GM21825 (cell line): ENCODE measurements at regions not wholly inside any gene's neighbourhood (a gene's known extent, or its start where the extent isn't known, plus 50 kb on each side); places are given as distances from the start of the nearest gene placed in this dataset.

ENCODE experiments used
- ATAC-seq: cut with Tn5 transposase; IDR thresholded peaks from one replicate; pipeline ENCODE4 v1.9.1; 2021; ENCODE audit warnings: mild to moderate bottlenecking, moderate library complexity; ENCODE audit not compliant: unreplicated experiment

DNA sequence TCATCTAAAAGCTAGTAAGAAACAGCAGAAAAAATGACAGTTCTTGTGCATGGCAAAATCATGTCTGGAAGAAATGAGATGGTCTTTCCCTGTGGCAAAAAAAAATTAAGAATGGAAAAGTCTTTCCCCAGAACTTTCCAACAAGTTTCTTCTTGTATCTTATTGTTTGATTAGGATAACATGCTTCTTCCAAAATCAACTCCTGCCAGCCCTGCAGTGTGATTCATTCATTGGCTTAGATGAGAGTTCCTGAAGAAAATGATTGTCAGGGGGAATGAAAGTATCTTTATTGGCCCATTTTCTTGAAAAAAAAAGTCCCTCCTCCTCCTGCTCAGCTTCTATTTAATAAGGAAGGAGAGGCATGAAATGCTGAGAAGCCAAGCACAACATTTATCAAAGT lies 407.7 kb downstream of the ARAP2 start:
- no peak for ATAC-seq

DNA sequence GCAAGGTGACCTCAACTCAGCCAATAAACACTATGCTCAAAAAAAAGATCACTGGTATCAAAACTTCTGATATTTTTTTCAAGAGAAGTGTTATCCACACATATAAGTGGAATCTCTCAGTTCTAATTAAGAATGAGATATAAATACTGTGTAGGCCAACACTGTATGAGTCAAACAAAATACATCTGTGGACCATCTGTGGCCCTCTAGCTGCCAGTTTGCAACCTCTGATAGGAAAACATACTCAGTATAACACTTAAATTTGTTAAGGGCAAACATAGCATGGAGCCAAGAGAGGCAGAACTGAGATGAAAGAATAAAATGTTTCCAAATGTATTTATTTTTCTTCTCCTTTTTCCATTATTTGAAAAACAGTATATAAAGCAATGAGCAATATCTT lies 377.3 kb downstream of the ARAP2 start:
- no peak for ATAC-seq

DNA sequence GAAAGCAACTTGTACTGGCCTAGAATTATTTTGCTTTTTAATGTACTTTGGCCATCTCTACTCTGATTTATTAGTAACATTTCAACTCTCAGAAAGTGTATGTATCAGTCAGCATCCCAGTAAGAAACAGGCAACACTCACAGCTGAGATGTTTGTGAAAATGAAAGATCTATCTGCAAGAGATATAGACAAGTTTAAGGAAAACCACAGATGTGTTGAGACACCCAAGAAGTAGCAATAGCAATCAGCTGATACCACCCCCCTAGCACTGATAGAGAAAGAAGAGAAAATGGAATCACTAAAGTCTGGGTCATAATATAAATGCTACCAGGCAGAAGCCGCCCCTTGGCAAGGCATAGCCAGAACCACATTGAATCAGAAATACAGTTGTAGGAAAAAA lies 372.0 kb downstream of the ARAP2 start:
- ATAC-seq, result no peak

DNA sequence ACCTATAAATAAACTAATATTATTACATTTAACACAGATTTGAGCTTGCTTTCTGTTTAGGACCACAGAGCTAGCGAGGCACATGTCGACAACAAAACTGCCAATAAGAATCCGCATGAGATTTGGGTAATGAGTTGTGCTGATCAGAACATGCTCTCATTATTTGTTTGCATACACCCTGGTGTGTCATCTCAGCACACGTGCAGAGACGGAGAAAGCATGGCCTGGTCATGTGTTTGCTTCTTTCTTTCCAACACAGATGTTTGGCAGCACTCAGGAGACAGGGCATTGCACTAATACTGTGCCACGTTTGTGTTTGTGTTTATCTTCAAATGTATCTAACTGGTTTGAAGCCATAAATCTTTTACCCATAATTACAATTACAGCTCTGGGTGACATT lies 364.8 kb downstream of the ARAP2 start:
- ATAC-seq, result no peak

DNA sequence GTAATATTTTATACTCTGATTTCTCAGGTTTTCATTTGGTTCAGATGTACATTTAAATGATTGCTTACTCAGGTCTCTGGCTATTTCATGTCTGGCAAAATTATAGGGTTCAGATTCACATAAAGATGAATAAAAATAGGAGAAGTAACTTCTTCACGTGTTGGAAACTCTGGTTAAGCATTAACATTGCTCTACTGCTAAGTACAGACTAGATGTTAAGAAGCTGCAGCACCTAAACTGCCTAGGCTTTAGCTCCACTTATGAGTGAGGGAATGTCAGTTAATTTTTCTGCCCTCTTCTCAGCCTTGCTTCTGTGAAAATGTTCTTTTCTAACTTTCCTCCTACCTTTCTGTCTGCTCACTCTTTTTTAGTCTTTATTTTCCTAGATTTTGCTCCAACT lies 361.2 kb downstream of the ARAP2 start:
- no peak for ATAC-seq

DNA sequence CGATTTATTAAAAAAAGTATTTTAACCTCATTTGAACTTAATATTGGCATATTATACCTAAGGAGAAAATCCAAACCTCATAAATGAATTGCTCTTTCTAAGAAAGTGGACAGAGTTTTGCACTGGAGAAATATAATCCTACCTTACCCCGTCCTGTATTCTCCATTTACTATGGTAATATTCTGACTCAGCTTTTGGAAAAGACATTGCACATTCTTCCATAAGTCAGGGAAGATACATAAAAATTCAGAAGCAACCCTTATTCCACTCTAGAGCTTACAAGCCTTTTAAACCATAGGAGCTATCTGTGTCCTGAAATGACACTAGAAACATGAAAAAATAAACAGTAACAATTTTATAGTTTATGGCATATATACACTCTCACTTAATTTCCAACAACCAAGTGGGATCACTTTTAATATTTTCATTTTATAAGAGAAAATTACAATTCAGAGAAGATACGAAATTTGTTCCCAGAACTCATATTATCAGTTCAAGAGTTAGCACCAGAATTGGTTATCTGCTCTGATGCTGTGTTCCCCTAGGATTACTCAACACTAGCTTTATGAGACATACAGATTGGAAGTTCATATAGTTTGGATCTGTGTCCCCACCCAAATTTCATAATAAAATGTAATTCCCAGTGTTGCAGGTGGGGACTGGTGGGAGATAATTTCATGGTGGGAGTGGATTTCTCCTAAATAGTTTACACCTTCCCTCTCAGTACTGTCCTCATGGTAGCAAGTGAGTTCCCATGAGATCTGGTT lies 359.4 kb downstream of the ARAP2 start:
- ATAC-seq, result no peak

DNA sequence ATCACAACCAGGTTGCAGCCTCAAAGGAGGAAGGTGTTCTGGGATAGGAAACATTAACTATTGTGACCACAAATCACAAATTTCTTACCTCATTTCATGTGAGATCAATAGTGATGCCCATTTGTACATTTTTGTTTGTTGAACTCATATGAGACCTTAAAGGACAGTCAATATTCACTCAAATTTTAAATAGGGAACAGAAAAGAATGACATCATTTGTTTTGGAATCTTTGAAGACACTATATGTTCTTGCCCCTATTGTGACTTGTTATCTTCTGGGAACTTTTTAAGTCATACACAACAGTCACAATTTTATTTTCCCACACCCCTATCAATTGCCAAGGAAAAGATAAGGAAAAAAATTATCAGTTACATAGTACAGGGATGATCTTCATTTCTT lies 346.5 kb downstream of the ARAP2 start:
- ATAC-seq, result no peak

DNA sequence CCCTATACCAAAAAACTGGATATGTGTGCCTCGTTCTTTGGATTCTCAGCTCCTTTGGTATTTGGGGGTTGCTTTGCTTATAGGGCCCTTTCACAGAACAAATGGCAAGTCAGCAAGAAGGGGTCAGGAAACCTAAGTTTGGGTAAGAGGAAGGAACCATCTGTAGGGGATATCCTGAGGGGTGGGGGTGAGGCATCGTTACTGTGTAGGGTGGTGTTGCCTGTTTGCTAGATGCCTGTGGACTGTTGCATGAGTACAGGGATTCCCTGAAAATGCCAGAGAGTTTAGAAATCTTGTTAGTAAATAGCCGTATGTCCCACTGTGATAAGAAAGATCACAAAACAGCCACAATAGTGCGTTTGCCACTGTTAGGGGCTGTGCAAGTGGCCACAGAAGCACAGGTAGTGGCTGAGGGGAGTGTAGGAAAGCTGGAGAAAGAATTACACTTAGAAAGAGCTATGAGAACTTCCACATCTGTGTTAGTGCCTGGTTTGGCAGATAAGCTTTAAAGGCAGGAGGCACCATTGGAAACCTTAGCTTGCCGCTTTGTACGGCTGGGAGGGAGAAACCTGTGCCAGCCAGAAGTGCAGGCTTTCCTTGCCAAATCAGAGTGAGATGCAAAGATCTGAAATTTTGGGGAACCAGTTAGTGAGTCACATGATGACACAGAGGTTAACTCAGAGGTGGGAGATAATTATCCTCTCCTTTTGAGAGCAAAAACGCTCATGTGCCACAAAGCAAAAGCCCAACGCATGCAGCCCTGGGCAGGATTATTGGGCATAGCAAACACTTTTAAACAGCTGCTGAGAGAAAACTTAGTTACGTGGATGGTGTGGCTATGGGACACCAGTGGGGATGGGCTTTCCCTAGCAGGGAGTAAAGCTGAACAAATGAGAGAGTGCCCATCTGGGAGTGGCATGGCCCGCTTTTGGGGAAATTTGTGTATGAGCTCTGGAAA lies 343.7 kb downstream of the ARAP2 start:
- ATAC-seq, result no peak

DNA sequence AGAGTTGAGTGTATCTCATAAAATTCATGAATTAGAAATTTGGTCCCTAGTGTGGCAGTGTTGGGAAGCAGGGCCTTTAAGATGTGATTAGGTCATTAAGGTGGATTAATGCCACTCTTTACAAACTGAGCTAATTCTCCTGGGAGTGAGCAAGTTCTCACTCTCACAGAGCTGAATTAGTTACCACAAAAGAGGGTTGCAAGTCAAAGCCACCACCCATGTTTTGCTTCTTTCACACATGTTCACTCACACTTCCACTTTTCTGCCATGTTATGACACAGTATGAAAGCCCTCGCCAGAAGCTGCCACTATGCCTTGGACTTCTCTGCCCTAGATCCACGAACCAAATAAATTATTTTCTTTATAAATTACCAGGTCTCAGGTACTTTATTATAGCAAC lies 332.1 kb downstream of the ARAP2 start:
- peak; percentile 85 for ATAC-seq

DNA sequence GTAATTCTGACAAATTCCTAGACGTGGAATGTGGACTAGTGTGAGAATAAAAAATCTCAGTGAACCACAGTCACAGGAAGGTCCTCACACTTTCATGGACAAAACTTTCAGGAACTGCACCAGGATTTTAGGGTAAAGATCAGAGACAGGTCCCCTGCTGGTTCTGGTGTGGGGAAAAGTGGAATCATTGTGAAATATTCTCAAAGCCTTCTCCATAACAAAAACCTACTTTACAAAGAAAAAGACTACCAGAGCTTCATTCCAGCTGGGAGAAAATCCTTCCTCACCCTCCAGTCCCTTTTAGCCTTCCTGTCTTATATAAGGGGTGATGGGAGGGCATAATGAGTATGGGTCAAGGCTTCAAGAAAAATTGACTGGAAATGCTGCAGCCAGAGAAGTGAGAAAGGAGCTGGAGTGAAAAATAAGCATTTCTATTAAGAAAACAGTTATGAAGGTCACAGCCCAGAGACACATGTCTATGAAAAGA lies 325.8 kb downstream of the ARAP2 start:
- no peak for ATAC-seq

DNA sequence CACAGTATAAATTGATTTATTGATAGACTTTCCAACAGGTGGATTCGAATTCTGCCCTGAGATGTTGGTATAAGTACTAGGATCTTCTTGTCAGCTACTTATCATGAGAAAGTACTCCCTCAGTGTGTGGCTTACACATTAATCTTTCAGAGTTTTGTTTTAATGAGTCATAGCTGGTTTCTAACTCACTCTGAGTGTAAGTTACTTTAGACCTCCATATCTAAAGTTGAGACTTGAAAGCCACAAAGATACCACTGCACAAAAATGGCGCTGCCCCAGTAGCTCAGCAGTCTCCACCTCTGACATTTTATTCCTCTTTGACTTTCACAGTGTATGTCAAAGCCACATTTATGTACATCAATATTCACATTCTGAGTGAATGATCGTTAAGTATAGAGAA lies 318.5 kb downstream of the ARAP2 start:
- peak; percentile 81 for ATAC-seq

DNA sequence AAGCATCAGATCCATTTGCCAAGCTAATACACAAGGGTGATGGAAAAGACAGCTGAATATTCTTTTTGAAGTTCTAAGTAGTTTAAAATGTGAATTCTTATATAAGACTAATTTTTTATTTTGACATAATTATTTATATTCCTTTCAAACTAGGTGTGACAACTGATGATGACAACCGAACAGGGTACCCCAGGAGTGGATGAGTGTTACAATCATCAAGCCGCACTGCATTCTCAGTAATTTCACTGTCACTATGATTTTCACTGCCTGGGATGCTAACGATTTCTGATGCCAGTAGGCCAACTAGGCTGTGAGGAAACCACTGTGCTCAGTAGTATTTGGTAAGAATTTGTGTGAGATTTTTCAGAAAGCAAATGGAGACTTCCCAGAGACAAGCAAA lies 317.5 kb downstream of the ARAP2 start:
- no peak for ATAC-seq

DNA sequence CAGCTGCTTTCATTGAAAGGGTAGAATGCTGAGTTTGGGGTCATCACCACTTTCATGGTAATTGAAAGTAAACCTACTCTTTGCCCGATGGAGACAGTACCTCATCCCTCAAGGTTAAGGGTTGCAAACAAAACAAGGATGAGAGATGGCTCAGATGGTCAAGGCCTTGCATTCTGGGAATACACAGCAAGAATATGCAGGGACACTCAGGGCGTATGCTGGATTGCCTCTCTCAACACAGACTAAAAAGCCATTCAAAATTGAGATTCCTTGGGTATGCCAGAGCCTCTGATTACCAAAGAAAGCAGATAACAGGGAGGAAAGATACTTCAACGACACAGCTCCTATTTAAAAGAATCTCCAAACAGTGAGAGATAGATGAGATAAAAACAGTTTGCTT lies 310.4 kb downstream of the ARAP2 start:
- no peak for ATAC-seq

DNA sequence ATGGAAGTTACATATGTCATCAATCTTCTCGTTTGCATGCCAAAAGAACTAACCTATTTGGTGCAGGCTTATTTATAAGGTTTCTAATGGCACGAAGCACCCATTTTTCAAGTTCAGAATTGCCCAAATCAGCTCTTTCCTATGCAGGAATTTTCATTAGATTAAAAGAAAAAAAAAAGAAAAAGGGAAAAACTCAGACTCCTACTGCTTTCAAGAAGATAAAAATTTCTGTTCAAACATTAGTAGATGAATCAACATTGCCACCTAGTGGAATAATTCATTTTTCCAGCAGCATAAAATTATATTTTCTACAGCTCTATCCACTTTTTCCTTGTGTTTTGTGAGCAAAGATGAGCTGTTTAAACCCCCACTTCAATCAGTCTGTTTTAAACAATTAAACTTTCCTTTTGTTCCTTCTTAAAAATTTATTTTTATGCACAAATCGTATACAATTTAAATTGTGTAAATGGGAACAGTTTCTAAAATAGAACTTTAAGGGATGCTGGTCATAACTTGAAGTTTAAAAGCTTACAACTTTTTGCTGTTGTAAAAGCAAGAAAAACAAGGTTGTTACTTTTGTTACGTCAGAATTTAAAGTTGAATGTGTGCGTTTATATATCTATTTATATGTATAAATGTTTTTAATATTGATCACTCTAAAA lies 309.9 kb downstream of the ARAP2 start:
- ATAC-seq, result no peak

DNA sequence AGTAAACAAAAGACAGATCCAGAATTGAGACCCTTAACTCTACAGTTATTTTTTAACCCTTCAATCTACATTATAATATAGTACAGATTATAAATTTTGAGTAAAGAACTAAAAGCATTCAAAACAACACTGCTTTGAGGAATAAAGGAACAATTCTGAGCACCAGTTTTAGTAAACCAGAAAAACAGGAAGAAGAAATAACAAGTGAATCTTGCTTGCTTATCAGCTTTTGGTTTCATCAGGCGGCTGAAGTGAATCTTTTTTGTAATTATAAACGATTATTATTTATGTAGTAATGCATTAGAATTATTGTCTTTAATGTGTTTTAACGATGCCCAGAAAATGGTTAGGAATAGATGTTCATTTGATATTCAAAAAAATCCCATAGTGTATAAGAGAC lies 305.4 kb downstream of the ARAP2 start:
- ATAC-seq, result no peak

DNA sequence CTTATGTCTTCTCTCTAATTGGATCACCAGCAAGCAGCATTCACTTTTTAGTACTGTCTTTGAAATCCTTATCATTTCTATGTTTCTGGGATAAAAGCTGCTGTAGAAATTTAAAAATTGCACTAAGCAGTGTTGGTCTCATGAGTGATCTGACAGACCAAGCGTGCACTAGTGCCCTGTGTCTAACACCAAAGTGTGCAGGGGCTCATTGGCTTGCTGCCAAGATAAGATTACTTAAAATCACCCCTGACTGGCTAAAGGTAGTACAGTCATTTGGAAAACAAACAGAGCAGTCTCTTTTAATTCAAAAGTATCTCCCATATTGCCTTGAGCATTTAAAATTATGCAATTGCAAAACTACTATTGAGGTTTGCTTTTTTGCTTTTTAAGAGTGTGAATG lies 304.6 kb downstream of the ARAP2 start:
- ATAC-seq, result no peak

DNA sequence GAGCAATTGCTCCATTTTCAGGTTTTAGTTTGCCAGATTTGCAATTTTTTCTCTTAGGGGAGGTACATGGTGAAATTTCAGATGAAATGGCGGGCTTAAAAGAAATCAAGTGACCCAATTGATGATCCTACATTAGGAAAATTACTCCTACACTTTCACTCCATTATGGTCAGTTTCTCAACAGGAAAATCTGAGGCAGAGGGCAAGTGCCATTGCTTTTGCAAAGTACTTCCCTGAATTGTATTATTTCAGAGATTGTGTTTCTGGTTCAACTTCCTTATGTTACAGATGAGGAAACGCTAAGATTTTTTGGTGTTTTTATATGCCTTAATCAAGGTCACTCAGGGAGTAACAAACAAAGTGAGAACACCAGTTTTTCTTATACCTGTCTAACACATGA lies 302.2 kb downstream of the ARAP2 start:
- no peak for ATAC-seq

DNA sequence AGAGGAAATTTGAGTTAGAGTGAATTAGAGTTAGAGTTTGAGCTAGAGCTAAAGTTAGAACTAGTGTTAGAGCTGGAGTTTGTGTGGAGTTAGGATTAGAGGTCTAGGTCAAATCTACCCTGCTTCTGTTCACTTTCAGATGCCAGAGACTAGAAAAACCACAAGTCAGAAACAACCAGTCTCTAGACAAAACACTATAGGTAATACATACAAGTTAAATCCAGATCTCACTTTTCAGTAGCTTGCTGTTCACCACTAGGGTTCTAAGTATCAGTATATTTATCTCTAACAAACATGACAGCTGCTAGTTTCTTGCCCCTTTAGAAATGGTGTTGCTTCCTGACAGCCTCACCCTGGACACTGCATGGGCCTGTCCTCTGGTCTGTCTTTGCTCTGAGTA lies 300.7 kb downstream of the ARAP2 start:
- ATAC-seq, result no peak

DNA sequence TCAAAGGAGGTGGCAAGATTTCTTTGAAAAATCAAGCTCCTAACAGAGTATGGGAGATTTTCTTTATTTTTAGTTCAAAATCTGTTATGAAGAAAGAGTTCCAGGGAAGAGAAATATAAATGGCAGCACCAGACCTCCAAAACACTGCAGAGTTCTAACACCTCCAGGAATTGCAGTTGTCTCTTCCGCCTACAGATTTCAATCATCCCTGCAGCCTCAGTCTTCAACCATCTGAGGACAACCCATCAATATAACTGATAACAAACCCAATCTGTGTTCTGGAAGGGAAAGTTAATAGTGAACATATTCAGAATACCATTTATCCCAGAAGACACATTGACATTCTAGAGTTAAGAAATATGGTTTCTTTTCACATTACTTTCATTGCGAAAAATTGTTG lies 296.1 kb downstream of the ARAP2 start:
- no peak for ATAC-seq

DNA sequence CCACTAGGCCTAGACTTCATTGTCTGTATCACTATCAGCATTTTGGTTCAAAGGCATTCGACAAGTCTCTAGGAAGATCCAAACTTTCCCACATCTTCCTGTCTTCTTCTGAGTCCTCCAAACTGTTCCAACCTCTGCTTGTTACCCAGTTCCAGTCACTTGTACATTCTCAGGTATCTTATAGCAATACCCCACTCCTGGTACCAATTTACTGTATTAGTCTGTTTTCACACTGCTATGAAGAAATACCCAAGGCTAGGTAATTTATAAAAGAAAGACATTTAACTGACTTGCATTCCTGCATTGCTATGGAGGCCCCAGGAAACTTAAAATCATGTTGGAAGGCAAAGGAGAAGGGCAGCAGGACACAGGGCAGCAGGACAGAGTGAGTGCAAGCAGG lies 293.9 kb downstream of the ARAP2 start:
- no peak for ATAC-seq

DNA sequence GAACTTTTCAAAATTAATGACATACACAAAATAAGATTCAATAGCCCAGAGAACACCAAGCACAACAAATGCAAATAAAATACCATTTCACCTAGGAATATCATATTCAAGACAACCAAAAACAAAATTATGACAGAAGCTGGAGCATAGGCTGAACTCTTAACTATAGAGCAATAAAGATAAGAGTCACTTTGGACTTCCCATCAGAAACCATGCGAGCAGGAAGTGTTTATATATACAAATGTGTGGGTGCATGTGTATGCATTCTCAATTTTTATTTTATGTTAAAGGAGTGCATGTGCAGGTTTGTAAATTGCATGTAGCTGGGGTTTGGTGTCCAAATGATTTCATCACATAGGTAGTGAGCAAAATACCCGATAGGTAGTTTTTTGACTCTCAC lies 291.6 kb downstream of the ARAP2 start:
- ATAC-seq, result no peak

DNA sequence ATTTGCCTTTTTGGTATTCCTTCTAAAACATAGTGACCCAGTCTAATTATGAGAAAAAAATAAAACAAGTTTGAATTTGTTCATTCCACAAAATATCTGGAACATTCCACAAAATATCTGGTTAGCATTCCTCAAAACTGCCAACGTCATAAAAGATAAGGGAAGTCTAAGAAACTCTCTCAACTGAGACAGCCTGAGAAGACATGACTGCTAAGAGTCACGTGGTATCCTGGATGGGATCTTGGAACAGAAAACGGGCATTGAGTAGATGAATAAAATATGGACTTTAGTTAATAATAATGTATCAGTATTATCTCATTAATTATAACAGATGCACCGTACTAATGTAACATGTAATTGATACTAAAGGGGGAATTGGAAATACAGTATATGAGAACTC lies 280.9 kb downstream of the ARAP2 start:
- ATAC-seq, result no peak
